NCI-H510A (cell line): ENCODE measurements at regions not wholly inside any gene's neighbourhood (a gene's known extent, or its start where the extent isn't known, plus 50 kb on each side); places are given as distances from the start of the nearest gene placed in this dataset.

Experiments
- DNase-seq: peaks from one replicate; lab custom pipeline; 2025; lab: John Stamatoyannopoulos, UW

GRCh38 chr9:29830821-29831220 is 2257.5 kb upstream of the C9orf72 start:
- peak; percentile 8 for DNase-seq

GRCh38 chr9:29838491-29839020 is 2265.3 kb upstream of the C9orf72 start:
- DNase-seq = no peak

DNA sequence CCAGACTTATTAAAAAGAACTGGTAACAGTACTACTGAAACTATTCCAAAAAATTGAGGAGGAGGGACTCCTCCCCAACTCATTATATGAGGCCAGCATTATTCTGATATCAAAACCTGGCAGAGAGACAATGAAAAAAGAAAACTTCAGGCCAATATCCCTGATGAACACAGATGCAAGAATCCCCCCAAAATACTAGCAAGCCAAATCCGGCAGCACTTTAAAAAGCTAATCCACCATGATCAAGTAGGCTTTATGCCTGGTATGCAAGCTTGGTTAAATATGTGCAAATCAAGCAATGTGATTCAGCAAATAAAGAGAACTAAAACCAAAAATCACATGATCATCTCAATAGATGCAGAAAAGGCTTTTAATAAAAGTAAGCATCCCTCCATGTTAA is 2271.0 kb upstream of the C9orf72 start:
- no peak for DNase-seq

DNA sequence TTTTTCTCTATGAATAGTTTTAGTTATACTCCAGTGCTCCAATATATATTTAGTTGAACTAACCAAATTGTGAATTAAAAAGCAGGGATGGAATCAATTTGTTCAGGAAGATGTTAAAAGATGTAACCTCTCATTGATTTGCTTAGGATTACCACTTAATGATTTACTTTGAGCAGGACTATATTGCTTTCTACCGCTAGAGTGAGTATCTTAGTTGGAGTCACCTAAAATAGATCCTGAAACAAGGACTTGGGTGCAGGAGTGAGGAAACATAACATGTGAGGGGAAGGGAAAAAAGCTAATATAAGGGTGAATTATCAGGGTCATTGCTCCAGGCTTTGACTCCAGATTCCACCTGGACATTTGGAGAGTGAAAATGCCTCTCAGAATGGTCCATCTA is 2277.4 kb upstream of the C9orf72 start:
- no peak for DNase-seq

GRCh38 chr9:29861803-29862202 is 2288.5 kb upstream of the C9orf72 start:
- no peak for DNase-seq

GRCh38 chr9:29865764-29866313 is 2292.6 kb upstream of the C9orf72 start:
- no peak for DNase-seq

DNA sequence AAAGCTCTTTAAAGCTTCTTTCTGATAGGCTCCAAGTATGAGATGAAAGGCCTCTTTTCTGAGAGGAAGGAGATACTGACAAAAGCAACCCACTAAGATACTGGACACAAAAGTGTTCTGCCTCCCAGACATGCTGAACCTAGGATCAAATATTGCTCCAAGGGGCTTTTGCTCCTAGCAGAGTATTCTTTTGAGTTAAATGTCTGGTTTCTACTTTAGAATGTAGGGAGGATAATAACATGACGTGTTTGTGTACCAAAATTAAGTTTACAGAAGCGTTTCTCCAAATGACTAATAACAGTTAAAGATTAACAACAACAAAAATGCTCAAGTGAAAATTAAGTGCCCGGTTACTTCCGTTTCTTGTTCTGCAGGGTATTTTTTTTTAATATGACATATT is 2293.3 kb upstream of the C9orf72 start:
- DNase-seq = no peak

GRCh38 chr9:29873579-29873978 is 2300.3 kb upstream of the C9orf72 start:
- DNase-seq = no peak

DNA sequence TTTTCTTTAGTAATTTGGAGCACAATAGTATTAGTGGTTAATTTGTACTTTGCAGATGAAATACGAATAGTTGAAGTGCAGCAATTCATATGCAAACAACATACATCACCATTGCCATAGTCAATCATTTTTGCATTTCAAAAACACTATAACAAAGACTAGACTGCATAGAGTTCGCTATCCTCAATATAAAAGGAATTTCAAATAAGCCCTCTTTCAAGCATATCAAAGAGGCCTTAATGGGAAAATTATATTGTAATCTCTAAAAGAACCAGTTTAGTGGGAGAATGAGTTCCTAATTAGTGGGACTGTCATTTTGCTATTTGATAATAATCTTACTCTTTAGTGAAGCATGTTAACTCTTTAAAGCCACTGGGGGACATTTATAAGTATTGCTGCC is 2302.3 kb upstream of the C9orf72 start:
- DNase-seq = no peak

DNA sequence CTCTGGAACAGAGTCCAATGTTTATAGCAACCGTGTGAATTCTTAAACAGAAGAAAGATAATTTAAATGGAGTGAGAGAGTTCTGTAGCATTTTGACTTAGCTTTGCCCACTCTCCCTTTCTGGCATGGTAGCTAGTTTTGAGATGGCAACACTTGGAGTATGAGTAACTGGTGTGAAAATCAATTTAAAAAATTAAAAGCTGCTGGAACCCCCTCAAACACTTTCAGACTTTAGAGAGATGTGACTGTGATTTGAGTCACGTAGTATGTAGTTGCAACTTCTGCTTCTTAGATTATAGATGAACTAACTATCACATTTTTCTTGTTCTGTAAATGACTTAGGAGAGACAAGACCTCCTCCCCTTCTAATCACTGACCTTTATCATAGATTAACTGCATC is 2309.5 kb upstream of the C9orf72 start:
- DNase-seq = no peak

GRCh38 chr9:29906065-29906464 is 2332.8 kb upstream of the C9orf72 start:
- no peak for DNase-seq

- DNase-seq = no peak
These were observed 2354.8 kb upstream of the C9orf72 start for GRCh38 chr9:29928072-29928471.

DNA sequence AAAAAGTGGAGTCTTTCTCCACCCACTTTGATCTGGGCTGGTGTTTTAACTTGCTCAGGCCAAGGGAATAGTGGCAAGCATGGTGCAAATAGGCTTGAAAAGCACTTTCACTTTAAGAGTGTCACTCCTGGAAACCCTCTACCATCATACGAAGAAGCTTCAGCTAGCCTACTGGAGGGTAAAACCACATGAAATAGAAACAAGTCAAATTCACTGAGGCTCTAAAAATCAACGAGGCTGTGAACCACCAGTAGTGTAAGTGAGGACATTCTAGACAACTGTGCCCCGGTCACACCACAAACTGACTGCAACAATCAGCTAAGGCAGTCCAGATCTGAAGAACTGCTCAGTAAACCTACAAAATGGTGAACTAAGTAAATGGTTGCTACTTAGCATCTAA is 2366.3 kb upstream of the C9orf72 start:
- no peak for DNase-seq

- DNase-seq = no peak
These were observed 2371.7 kb upstream of the C9orf72 start for GRCh38 chr9:29945012-29945411.

GRCh38 chr9:29958469-29958868 is 2385.2 kb upstream of the C9orf72 start:
- DNase-seq = no peak

GRCh38 chr9:29965834-29966233 is 2392.6 kb upstream of the C9orf72 start:
- DNase-seq = no peak

GRCh38 chr9:29966247-29966646 is 2393.0 kb upstream of the C9orf72 start:
- DNase-seq = no peak

DNA sequence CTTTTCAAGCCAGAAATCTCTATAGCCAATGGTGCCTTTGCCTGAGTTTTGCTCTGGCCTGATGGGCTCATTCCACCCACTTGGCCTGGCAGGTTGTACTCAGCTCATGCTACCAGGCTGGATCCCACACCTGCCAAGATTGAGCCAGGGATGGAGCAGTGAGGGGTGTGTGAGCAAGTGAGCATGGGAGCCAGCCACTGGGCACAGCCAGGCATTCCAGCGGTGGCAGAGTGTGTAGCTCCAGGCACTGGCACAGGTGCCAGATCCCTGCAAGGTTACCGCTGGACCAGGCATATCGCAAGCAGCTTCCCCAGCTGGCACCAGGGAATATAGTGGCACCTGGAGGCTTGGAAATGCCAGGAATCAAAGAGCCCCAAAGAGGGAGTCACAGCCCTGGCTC is 2395.6 kb upstream of the C9orf72 start:
- DNase-seq = no peak

DNA sequence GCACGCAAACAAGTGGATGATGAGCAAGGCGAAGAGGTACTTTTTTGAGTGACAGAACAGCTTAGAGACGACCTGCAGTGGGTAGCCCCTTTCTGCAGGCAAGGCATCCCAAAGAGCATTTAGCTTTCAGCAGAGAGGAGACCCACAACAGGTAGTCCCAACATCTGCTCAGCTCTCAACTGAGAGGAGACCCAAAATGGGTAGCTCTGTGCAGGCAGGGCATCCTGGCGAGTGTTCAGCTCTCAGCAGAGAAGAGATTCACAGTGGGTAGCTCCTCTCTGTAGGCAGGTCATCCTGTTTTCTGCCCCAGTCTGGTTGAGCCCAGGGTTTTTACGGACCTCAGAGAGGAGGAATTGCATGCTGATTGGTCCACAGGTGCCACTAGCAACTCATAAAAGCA is 2396.1 kb upstream of the C9orf72 start:
- DNase-seq = no peak

GRCh38 chr9:29969856-29970647 is 2396.8 kb upstream of the C9orf72 start:
- no peak for DNase-seq

DNA sequence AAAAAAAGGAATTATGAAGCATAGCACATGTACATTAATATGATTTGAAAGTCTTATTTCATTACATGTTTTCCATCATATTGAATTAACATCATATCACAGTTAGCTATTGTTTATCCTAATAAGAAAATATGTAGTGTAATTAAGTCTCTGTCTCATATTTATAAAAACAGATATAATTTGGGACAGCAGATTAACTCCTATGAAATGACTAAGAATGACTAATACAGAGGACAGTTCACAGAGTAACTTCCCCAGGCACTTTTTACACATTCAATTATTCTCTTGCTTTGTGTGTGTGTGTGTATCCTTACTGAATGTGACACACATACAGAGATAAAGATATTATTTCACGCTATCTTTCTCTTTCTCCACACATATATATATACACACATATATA is 2400.9 kb upstream of the C9orf72 start:
- DNase-seq = no peak

DNA sequence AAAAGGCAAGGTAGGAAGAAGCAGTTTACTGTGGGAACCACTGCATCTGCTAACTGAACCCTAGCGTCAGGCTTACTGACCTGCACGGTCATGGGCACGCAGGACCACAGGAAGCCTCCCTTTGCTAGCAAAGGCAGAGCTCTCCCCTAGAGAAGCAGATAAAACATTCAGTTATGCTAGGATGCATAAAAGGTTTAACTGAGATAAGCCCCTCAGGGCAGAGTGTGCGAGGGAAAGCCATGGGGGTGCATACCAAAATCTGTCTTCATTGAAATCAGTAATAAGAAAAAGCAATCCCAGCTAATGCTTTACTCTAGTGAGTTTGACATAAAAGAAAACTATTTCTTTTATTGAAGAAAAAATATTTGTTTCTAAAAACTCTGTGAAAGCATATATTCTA is 2403.7 kb upstream of the C9orf72 start:
- DNase-seq = no peak

GRCh38 chr9:29981013-29981412 is 2403.4 kb upstream of the ACO1 start:
- DNase-seq = no peak

- DNase-seq = no peak
These were observed 2384.8 kb upstream of the ACO1 start for GRCh38 chr9:29999645-30000044.
